ENCODE measurements at regions not wholly inside any gene's neighbourhood (a gene's known extent, or its start where the extent isn't known, plus 50 kb on each side); places are given as distances from the start of the nearest gene placed in this dataset.

GRCh38 chrX:115494161-115494560, 66.8 kb upstream of the PLS3 start:
- no peak for DNase-seq
- H3K27me3 ChIP-seq = no peaks in the 10 kb centered on the region
- TF ChIP-seq POLR2A (IDR thresholded peaks at IDR 0.05) (no peak), CTCF (IDR thresholded peaks at IDR 0.05) (no peak)
- H3K36me3 ChIP-seq (ENCODE audit: low read depth, missing control alignments) = no peaks in the 10 kb centered on the region
- WGBS, 2 donors = 45 to 46% methylated on average over 3 of the region's 3 CpGs
- no peaks in the 10 kb centered on the region for H3K9me3 ChIP-seq
- no peak overlapping the region for H3K27ac ChIP-seq
- intact Hi-C loops (cut with DNase I; ENCODE audit: low total_unique reads) = no loop called here
- H3K4me1 ChIP-seq = no peaks in the 10 kb centered on the region
- H3K4me3 ChIP-seq = no peak overlapping the region

GRCh38 chrX:115499112-115499805, 61.7 kb upstream of the PLS3 start:
- intact Hi-C loops (cut with DNase I; ENCODE audit: low total_unique reads) = no loop called here
- H3K27me3 ChIP-seq = no peaks in the 10 kb centered on the region

GRCh38 chrX:115503099-115503498, 57.9 kb upstream of the PLS3 start:
- intact Hi-C loops (cut with DNase I; ENCODE audit: low total_unique reads) = no loop called here
- H3K9me3 ChIP-seq = no peaks in the 10 kb centered on the region
- DNase-seq = no peak
- H3K36me3 ChIP-seq (ENCODE audit: low read depth, missing control alignments) = no peaks in the 10 kb centered on the region
- no peaks in the 10 kb centered on the region for H3K27me3 ChIP-seq
- WGBS, 2 donors = 82 to 89% methylated on average over 3 of the region's 3 CpGs
- H3K4me1 ChIP-seq = no peaks in the 10 kb centered on the region
- no peak overlapping the region for H3K4me3 ChIP-seq
- TF ChIP-seq CTCF (IDR thresholded peaks at IDR 0.05) (no peak), POLR2A (IDR thresholded peaks at IDR 0.05) (no peak)
- H3K27ac ChIP-seq = no peak overlapping the region

More at GRCh38 chrX:115499112-115499805, 61.7 kb upstream of the PLS3 start:
- H3K4me3 ChIP-seq = no peak overlapping the region
- no peak for DNase-seq
- H3K4me1 ChIP-seq = no peaks in the 10 kb centered on the region
- no peak overlapping the region for H3K27ac ChIP-seq
- no peaks in the 10 kb centered on the region for H3K36me3 ChIP-seq (ENCODE audit: low read depth, missing control alignments)
- H3K9me3 ChIP-seq = no peaks in the 10 kb centered on the region
- TF ChIP-seq CTCF (IDR thresholded peaks at IDR 0.05) (no peak), POLR2A (IDR thresholded peaks at IDR 0.05) (no peak)
- WGBS, 2 donors = 59 to 72% methylated on average over 2 to 3 of the region's 3 CpGs

GRCh38 chrX:115504167-115504566, 56.8 kb upstream of the PLS3 start:
- Histone ChIP-seq H3K4me3 (no peak overlapping the region), H3K36me3 (ENCODE audit: low read depth, missing control alignments) (no peaks in the 10 kb centered on the region), H3K9me3 (no peaks in the 10 kb centered on the region), H3K4me1 (no peaks in the 10 kb centered on the region), H3K27me3 (no peaks in the 10 kb centered on the region), H3K27ac (no peak overlapping the region)
- intact Hi-C loops (cut with DNase I; ENCODE audit: low total_unique reads) = no loop called here
- DNase-seq = no peak
- TF ChIP-seq CTCF (IDR thresholded peaks at IDR 0.05) (no peak), POLR2A (IDR thresholded peaks at IDR 0.05) (no peak)
- 77 to 81% methylated on average over 3 of the region's 3 CpGs for WGBS, 2 donors
